Hematopoietic multipotent progenitor cell treated with erythropoietin and hydrocortisone succinate and interleukin-3 and kit ligand, for 4 days (in vitro differentiated cells): ENCODE measurements at regions not wholly inside any gene's neighbourhood (a gene's known extent, or its start where the extent isn't known, plus 50 kb on each side); places are given as distances from the start of the nearest gene placed in this dataset.
A peak's percentile ranks its signal among the peaks of the same experiment; 100 is the strongest.

ENCODE experiments used
- DNase-seq: peaks from one replicate; pipeline ENCODE4 v3.0.0-alpha.2; 2015

GRCh38 chr3:117874904-117875874 is 1159.5 kb downstream of the IGSF11 start:
- no peak for DNase-seq

GRCh38 chr3:117875887-117876286 is 1158.8 kb downstream of the IGSF11 start:
- no peak for DNase-seq

- no peak for DNase-seq
These were observed 1154.0 kb downstream of the IGSF11 start for GRCh38 chr3:117880638-117881037.

GRCh38 chr3:117881210-117881609 is 1153.4 kb downstream of the IGSF11 start:
- DNase-seq: no peak

- DNase-seq: peak; percentile 60
These were observed 1149.6 kb downstream of the IGSF11 start for GRCh38 chr3:117885011-117885441.

- DNase-seq: no peak
These were observed 1148.5 kb downstream of the IGSF11 start for GRCh38 chr3:117886147-117886546.

- no peak for DNase-seq
These were observed 1147.6 kb downstream of the IGSF11 start for GRCh38 chr3:117887031-117887430.

- no peak for DNase-seq
These were observed 1146.7 kb downstream of the IGSF11 start for GRCh38 chr3:117887901-117888300.

- no peak for DNase-seq
These were observed 1142.2 kb downstream of the IGSF11 start for GRCh38 chr3:117892431-117892841.

GRCh38 chr3:117893001-117893400 is 1141.6 kb downstream of the IGSF11 start:
- no peak for DNase-seq

GRCh38 chr3:117893638-117894037 is 1141.0 kb downstream of the IGSF11 start:
- no peak for DNase-seq

- peak; percentile 20 for DNase-seq
These were observed 1135.7 kb downstream of the IGSF11 start for GRCh38 chr3:117898722-117899522.

- DNase-seq: no peak
These were observed 1131.4 kb downstream of the IGSF11 start for GRCh38 chr3:117903226-117903625.

- no peak for DNase-seq
These were observed 1123.7 kb downstream of the IGSF11 start for GRCh38 chr3:117910820-117911521.

- DNase-seq: no peak
These were observed 1122.3 kb downstream of the IGSF11 start for GRCh38 chr3:117912352-117912751.

- no peak for DNase-seq
These were observed 1120.0 kb downstream of the IGSF11 start for GRCh38 chr3:117914540-117915100.

- no peak for DNase-seq
These were observed 1117.8 kb downstream of the IGSF11 start for GRCh38 chr3:117916839-117917238.

GRCh38 chr3:117919621-117920020 is 1115.0 kb downstream of the IGSF11 start:
- no peak for DNase-seq

- DNase-seq: no peak
These were observed 1114.3 kb downstream of the IGSF11 start for GRCh38 chr3:117920253-117920898.

- no peak for DNase-seq
These were observed 1113.2 kb downstream of the IGSF11 start for GRCh38 chr3:117921411-117921810.

- DNase-seq: no peak
These were observed 1112.6 kb downstream of the IGSF11 start for GRCh38 chr3:117922039-117922438.

- no peak for DNase-seq
These were observed 1107.8 kb downstream of the IGSF11 start for GRCh38 chr3:117926819-117927218.
